IPS DF 6.9 (cell line): ENCODE measurements at regions not wholly inside any gene's neighbourhood (a gene's known extent, or its start where the extent isn't known, plus 50 kb on each side); places are given as distances from the start of the nearest gene placed in this dataset.

Experiments used
- DNase-seq: peaks from one replicate; pipeline ENCODE4 v3.0.0-alpha.2; 2013; ENCODE audit warnings: low read depth, low spot score
- H3K27ac ChIP-seq: one replicate; pipeline ENCODE4 v1.5.1; 2013; ENCODE audit warnings: low read length, control low read depth
- H3K27me3 ChIP-seq: 2 replicates; pipeline ENCODE4 v1.6.1; 2013; ENCODE audit warnings: mild to moderate bottlenecking, low read length; ENCODE audit not compliant: control insufficient read depth, insufficient read depth
- H3K36me3 ChIP-seq: 2 replicates; pipeline ENCODE4 v1.6.1; 2013; ENCODE audit warnings: low read length; ENCODE audit not compliant: control insufficient read depth, insufficient read depth
- H3K4me1 ChIP-seq: 2 replicates; pipeline ENCODE4 v1.6.1; 2013; ENCODE audit warnings: low read length; ENCODE audit not compliant: control insufficient read depth, insufficient read depth
- H3K4me3 ChIP-seq: 2 replicates; pipeline ENCODE4 v1.5.1; 2013; ENCODE audit warnings: mild to moderate bottlenecking, low read length
- H3K9me3 ChIP-seq: 2 replicates; pipeline ENCODE4 v1.6.1; 2013; ENCODE audit warnings: low read length, inconsistent platforms; ENCODE audit not compliant: control insufficient read depth, insufficient read depth
- WGBS: extraction: QIAGEN DNeasy Blood & Tissue Kit; methylation state at CpG from one replicate; pipeline ENCODE4 v1.1.7; 2013; ENCODE audit warnings: mixed read lengths, missing lambda C conversion rate; ENCODE audit not compliant: insufficient read length, insufficient coverage; 5-methylcytosine and 5-hydroxymethylcytosine counted together

DNA sequence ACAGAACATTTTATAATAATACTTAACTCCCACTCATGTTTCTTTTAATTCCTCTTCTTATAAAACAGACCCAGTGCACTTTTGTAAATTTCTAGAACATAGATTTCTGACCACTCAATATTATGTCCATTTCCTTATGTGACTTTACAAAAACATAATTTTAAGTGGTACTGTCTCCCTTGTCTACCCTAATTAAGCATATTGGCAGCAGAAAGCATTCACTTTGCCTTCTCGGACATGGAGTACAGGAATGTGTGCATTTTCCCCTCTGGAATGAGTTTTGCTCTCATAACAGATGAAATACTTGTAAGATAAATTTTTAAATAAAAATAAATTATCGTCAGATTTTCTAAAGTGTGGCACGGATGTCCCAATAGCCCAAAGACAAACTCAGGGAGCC, 129.5 kb upstream of the MDM1 start:
- no peaks in the 10 kb centered on the region for H3K9me3 ChIP-seq
- H3K4me1 ChIP-seq, result no peaks in the 10 kb centered on the region
- no peaks in the 10 kb centered on the region for H3K36me3 ChIP-seq
- no CpG with 5 or more reads among the region's 3 CpGs for WGBS
- H3K27ac ChIP-seq, result no peak overlapping the region
- no peak for DNase-seq
- H3K4me3 ChIP-seq, result no peak overlapping the region
- H3K27me3 ChIP-seq, result no peaks in the 10 kb centered on the region

DNA sequence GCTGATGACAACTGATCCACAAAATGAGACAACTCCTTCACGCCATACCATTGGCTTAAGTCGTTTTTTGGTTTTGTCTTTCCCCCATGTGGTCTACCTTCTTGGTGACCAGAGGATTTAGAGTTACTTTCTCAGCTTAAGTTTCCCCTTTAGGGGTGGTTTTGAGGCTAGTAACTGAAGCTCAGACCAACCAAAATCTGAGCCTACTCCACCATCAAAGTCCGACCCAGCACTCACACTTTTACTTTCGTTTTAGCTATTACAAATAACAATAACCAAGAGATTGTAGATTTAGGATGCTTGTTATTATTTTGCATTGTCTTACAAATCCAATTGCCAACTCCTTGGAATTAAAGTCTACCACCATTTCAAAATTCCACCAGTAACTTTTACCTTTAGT, 130.6 kb upstream of the MDM1 start:
- WGBS, result no CpG with 5 or more reads among the region's 4 CpGs
- no peaks in the 10 kb centered on the region for H3K9me3 ChIP-seq
- no peaks in the 10 kb centered on the region for H3K27me3 ChIP-seq
- no peak overlapping the region for H3K4me3 ChIP-seq
- H3K36me3 ChIP-seq, result no peaks in the 10 kb centered on the region
- H3K27ac ChIP-seq, result no peak overlapping the region
- DNase-seq, result no peak
- no peaks in the 10 kb centered on the region for H3K4me1 ChIP-seq

DNA sequence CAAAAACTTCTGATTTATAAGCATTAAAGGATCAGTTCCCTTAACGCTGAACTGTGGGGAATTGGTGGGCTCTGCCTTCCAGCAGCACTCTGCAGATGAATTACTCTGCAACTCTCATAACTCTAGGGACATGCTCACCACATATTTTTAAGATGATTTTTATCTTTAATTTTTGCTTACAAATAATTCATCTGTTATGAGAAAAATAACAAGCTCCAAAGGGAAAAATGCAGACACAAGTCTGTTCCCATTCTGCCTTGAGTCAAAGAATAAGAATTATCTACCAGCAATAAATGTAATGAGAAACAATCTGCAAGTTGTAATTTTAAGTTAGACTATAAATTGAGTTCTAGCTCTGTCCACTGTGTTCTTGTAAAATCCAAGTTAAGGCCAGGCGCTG, 133.1 kb upstream of the MDM1 start:
- WGBS, result no CpG with 5 or more reads among the region's 2 CpGs
- no peak overlapping the region for H3K27ac ChIP-seq
- H3K36me3 ChIP-seq, result no peaks in the 10 kb centered on the region
- H3K27me3 ChIP-seq, result no peaks in the 10 kb centered on the region
- H3K9me3 ChIP-seq, result no peaks in the 10 kb centered on the region
- H3K4me3 ChIP-seq, result no peak overlapping the region
- H3K4me1 ChIP-seq, result no peaks in the 10 kb centered on the region
- no peak for DNase-seq

DNA sequence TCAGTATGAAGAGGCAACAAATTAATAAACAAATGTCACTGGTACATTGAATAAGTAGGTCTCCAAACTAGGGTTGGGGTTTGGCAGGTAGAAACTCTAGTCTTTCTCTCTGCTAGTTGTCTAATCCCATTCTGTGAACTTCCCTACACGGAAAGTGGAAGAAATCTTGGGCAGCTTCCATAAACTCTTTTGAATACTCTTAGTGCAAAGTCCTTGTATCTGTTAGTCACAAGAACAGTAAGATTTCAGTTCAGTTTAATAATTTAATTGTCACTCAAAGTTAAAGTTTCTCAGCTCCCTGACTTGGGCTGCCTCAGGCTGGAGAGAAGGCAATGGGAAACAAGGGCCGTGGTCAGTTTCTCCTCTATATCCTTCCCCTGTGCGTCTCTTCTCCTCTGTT, 135.4 kb upstream of the MDM1 start:
- H3K27ac ChIP-seq, result no peak overlapping the region
- no peaks in the 10 kb centered on the region for H3K4me1 ChIP-seq
- no peaks in the 10 kb centered on the region for H3K27me3 ChIP-seq
- no peaks in the 10 kb centered on the region for H3K36me3 ChIP-seq
- no CpG with 5 or more reads among the region's 3 CpGs for WGBS
- H3K9me3 ChIP-seq, result no peaks in the 10 kb centered on the region
- no peak overlapping the region for H3K4me3 ChIP-seq
- no peak for DNase-seq

DNA sequence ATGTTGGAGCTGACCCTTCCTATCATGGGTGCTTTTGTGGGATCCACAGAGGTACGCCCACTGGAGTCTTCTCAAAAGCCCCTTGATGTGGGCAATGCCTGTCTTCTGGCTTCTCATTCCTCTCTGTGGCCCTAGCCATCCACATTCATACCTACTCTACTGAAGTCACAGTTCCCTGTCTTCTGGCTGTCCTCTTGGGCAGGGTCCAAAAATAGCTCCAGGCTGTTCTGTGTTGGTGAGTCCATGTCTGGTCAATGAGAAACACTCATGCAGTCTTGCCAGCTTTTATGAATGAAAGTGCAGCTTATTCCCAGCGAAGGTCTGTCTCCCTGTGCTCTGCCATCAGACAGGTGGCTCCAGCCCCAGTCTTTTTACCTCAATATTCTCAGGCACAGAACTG, 135.9 kb upstream of the MDM1 start:
- no peaks in the 10 kb centered on the region for H3K27me3 ChIP-seq
- H3K4me3 ChIP-seq, result no peak overlapping the region
- H3K4me1 ChIP-seq, result no peaks in the 10 kb centered on the region
- H3K9me3 ChIP-seq, result no peaks in the 10 kb centered on the region
- no peak for DNase-seq
- H3K36me3 ChIP-seq, result no peaks in the 10 kb centered on the region
- no peak overlapping the region for H3K27ac ChIP-seq
- no CpG with 5 or more reads among the region's 2 CpGs for WGBS

DNA sequence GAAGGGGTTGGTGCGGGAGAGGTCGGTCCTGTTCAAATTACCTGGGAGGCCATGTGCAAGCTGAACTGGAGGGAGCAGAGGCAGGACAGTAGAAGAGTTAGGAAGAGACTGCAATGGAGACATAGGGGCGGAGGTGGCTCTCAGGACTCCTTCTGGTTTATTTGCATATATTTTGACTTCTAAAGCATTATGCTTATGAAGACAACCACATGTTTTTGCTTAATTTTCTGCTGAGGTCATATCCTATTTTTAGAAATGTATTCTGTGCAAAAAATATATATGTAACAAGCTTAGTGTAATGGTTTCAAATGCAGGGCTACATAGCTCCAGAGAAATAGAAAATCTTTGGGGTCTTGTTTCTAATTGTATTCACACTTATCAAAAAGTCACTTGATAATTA, 137.0 kb upstream of the MDM1 start:
- H3K4me3 ChIP-seq, result no peak overlapping the region
- H3K9me3 ChIP-seq, result no peaks in the 10 kb centered on the region
- no peaks in the 10 kb centered on the region for H3K4me1 ChIP-seq
- no peak overlapping the region for H3K27ac ChIP-seq
- WGBS, result no CpG with 5 or more reads among the region's 3 CpGs
- no peaks in the 10 kb centered on the region for H3K27me3 ChIP-seq
- no peaks in the 10 kb centered on the region for H3K36me3 ChIP-seq
- no peak for DNase-seq

DNA sequence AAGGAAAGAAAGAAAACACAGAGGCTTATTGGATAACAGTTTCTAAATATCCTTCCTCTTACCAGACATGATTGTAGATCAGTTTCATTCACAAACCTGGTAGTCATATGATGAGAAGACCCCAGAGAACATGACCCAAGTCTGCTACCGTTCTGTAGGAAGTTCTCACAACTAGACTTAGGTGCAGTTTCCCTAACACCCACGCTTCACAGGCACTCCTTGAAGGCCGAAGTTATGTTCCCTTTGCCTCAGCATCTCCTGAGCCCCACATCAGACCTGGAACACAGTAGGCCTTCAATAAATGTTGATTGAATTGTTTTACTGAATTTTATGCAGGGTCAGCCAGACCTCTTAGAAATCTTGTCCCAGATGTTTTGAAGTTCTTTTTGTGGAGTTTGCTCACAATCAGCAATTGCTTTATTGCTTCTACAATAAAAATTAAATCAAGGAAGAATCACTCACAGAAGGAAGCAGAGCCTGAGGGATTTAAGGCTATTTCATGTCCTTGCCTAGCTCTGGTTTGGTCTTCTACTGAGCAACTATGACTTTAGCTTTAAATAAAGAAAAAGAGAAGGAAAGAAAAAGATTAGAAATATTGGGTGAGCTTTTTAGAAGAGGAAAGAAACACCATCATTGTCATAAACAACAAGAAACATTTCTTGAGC, 138.6 kb upstream of the MDM1 start:
- Histone ChIP-seq H3K9me3 (no peaks in the 10 kb centered on the region), H3K27ac (no peak overlapping the region), H3K36me3 (no peaks in the 10 kb centered on the region), H3K27me3 (no peaks in the 10 kb centered on the region), H3K4me1 (no peaks in the 10 kb centered on the region), H3K4me3 (no peak overlapping the region)
- WGBS, result no CpG with 5 or more reads among the region's 3 CpGs
- no peak for DNase-seq

DNA sequence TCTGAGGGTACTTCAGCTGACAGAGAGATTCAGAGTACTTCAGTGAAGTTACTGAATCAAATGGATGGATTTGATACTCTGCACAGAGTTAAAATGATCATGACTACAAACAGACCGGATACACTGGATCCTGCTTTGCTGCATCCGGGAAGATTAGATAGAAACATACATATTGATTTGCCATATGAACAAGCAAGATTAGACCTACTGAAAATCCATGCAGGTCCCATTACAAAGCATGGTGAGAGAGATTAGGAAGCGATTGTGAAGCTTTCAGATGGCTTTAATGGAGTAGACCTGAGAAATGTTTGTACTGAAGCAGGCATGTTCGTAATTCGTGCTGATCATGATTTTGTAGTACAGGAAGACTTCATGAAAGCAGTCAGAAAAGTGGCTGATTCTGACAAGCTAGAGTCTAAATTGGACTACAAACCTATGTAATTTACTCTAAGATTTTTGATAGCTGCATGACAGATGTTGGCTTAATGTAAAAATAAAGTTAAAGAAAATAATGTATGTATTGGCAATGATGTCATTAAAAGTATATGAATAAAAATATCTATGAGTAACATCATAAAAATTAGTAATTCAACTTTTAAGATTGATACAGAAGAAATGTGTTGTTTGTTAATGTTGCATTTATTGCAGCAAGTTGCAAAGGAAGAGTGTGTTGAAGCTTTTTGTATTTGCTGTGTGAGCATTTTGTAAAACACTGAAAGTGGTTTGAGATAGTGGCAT, 136.1 kb upstream of the RAP1B start:
- no CpG with 5 or more reads among the region's 5 CpGs for WGBS
- Histone ChIP-seq H3K36me3 (no peaks in the 10 kb centered on the region), H3K4me1 (no peaks in the 10 kb centered on the region), H3K27ac (no peak overlapping the region), H3K4me3 (no peak overlapping the region), H3K9me3 (no peaks in the 10 kb centered on the region), H3K27me3 (no peaks in the 10 kb centered on the region)
- no peak for DNase-seq

DNA sequence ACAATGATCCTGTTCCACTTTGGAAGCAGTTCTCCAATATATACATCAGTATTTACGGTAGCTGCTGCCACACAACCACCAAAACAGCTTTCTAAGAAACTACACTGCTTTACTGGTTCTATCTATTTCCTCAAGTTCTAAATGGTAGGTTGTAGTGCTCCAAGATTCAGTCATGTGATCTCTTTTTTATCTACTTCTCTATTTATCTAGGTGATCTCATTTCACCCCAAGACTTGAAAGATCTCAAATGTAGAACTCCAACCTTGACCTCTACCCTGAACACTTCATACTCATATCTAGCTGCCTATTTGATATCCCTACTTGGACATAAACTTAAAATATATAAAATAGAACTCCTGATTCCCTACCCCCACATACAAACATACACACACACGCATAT, 133.9 kb upstream of the RAP1B start:
- H3K27me3 ChIP-seq, result no peaks in the 10 kb centered on the region
- 100% methylated on average over 1 of the region's 2 CpGs for WGBS
- H3K36me3 ChIP-seq, result no peaks in the 10 kb centered on the region
- H3K9me3 ChIP-seq, result no peaks in the 10 kb centered on the region
- no peak overlapping the region for H3K4me3 ChIP-seq
- no peaks in the 10 kb centered on the region for H3K4me1 ChIP-seq
- no peak for DNase-seq
- H3K27ac ChIP-seq, result no peak overlapping the region

DNA sequence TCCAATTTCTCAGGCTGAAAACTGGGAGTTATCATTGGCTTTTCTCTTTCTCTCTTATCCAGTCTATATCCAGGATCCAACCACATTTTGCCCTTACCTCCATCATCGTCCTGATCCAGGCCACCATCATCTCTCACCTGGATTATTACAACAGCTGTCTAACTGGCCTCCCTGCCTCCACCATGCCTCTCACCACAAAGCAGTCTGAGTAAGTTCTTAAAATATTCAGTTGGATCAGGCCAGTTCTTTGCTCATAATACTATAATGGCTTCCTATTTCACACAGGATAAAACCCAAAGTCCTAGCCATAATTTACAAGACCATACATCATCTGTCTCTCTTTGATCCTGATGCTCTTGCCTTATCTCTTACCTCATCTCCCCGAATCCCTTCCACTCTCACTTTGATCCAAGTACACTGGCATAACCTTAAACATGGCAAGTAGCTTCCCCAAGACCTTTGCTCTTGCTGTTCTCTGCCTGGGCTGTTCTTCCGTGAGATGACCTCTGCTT, 133.4 kb upstream of the RAP1B start:
- no peaks in the 10 kb centered on the region for H3K4me1 ChIP-seq
- no peaks in the 10 kb centered on the region for H3K9me3 ChIP-seq
- no peaks in the 10 kb centered on the region for H3K27me3 ChIP-seq
- no peaks in the 10 kb centered on the region for H3K36me3 ChIP-seq
- H3K4me3 ChIP-seq, result no peak overlapping the region
- no peak overlapping the region for H3K27ac ChIP-seq
- no peak for DNase-seq
- WGBS, result no CpG with 5 or more reads among the region's 3 CpGs

DNA sequence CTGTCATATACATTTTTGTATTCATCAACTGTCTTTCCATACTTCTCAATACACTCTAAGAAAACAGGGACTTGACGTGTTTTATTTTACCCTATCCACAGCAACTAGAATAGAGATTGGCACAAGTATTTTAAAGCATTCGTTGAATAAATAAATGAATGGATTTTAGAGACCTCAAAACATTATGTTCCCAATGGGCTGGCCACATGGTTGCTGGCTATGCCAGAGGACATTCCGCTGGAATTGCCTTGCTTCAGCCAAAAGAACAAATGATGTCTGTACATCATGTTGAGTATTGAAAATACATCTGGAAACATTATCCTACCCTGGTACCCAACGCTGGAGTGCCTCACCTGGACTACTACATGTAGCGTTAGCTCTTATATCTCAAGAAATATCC, 132.8 kb upstream of the RAP1B start:
- H3K4me1 ChIP-seq, result no peaks in the 10 kb centered on the region
- no CpG with 5 or more reads among the region's 5 CpGs for WGBS
- H3K9me3 ChIP-seq, result no peaks in the 10 kb centered on the region

More for the DNA sequence above, 132.8 kb upstream of the RAP1B start:
- Histone ChIP-seq H3K36me3 (no peaks in the 10 kb centered on the region), H3K4me3 (no peak overlapping the region), H3K27me3 (no peaks in the 10 kb centered on the region), H3K27ac (no peak overlapping the region)
- DNase-seq, result no peak
